ENCODE measurements at regions not wholly inside any gene's neighbourhood (a gene's known extent, or its start where the extent isn't known, plus 50 kb on each side); places are given as distances from the start of the nearest gene placed in this dataset.

- no peak for DNase-seq
Observed at GRCh38 chr15:45743426-45744235, 108.8 kb downstream of the SQOR start.

- no peak for DNase-seq
Observed at GRCh38 chr15:45744236-45744589, 109.4 kb downstream of the SQOR start.

GRCh38 chr15:45747426-45747825 is 112.6 kb downstream of the SQOR start:
- DNase-seq: no peak

DNA sequence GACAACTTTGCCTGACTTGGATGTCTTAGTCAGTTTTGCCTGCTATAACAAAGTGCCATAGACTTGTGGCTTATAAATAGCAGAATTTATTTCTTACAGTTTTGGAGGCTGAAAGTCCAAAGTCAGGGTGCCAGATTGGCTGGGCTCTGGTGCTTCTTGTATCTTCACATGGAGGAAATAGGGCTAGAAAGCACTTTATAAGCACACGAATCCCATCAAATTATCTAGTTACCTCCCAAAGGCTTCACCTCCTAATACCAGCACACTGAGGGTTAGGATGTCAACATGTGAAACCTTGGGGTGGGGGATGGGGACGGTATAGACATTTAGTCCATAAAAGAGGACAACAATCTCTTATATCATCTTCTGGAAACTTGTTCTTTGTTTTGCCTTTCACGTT is 116.8 kb downstream of the SQOR start:
- DNase-seq: no peak

DNA sequence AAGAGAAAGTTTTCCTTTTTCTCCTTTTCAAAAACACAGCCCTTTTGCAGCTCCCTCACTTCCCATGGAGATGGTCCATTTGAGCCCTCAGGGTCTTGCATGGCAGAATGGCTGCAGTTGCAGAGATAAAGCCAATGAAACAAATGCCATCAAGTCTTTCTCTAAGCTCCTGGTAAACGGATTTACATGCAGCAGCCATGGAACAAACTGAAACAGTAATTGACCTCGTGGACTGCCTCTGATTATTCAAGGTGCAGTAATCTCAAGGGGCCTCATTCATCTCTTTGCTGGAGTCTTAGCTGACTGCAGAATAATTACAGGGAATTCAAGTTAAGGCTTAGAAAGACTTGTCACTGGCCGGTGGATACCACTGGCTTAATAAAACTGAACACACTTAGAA is 125.1 kb downstream of the SQOR start:
- DNase-seq: no peak

DNA sequence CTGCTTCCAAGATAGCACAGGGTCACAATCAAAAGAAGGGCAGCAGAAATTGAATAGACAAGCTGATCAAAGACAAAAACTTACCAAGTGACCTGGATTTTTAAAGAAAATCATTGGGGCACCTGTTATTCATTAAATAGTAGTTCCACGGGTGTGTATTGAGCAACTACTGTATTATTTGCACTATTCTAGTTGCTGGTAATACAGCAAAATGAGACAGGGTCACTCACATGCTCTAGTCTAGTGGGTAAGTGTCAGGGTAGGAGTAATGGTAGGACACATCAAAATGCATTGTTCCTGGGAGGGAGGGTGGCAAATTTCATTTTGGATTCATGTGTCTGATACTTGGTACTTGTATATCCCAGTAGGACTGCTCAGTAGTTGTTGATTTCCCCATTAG is 127.9 kb downstream of the SQOR start:
- DNase-seq: no peak

DNA sequence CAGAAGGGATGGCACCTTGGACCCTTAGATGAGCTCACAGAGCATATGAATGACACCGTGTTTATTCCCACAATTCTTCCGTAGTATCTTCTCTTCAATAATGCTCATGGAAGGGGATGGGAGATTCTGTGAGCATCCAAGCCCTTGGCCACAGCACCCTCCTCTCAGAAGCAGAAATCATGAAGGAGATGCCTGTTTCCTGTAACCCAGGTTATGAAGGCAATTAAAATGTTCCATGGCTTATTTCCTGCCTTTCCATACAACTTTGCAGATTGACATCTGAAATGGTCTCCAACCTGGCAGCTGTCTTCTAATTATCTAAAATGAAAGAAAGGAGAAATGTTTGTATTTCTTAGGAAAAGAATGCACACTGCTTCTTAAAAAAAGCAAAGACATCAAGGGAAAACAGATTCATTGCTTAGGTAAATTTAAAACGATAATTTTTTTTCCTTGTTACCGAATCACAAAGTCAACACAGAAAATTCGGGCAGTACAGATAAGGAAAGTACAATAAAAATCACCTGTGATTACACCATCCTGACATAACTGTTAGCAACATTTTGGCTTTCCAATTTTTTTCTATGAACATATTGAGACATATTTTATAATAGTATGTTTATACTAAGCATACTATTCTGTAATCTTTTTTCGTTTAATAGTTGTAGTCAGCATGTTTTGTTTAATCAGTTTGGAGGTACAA is 128.5 kb downstream of the SQOR start:
- no peak for DNase-seq

- no peak for DNase-seq
Observed at GRCh38 chr15:45773149-45773548, 138.3 kb downstream of the SQOR start.

DNA sequence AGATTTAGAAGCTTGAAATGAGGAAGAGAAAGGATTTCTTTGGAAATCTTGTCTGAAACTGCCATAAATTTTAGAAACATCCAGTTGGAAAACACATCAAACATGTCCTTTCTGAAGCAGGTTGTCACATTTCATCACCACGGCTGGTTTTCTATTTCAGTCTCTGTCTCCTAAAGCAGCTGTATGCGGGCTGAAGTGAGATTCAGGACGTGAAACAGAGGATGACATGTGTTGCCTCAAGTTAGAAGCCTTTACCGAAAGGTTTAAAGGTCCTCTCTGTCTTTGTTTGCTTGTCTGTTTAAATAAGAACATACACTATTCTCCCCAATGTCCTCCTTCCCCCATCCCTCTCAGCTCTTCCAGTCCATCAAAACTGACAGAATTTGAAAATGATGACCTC is 141.9 kb downstream of the SQOR start:
- DNase-seq: no peak

GRCh38 chr15:45777781-45778180 is 143.0 kb downstream of the SQOR start:
- no peak for DNase-seq

GRCh38 chr15:45780352-45780751 is 145.5 kb downstream of the SQOR start:
- no peak for DNase-seq

- no peak for DNase-seq
Observed at GRCh38 chr15:45784656-45785055, 149.8 kb downstream of the SQOR start.

- DNase-seq: no peak
Observed at GRCh38 chr15:45785897-45786296, 151.1 kb downstream of the SQOR start.

DNA sequence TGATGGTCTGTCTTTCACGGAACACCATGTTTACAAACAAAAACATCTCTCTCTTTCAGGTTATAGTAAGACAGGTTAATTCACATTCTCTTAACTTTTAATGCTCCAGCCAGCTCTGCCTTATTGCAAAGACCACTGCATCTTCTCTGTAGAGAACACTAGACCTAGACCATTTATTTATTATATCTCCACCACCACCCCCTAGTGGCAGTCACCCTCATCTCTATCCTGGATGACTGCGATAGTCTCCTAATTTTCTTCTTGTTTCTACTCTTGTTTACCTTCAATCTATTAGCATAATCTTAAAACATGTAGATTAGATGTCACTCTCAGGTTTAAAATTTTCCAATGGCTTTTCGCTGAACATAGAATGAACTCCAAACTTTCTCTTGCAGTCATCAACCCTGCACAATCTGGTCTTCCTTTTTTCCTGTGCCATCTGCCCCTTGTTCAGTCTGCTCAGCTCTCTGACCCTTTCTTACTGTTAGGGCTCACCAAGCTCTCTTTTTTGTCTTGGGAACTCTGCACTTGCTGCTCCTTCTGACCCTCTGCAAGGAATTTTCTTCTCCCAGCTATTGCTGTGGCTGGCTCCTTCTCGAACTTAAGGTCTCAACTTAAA is 155.6 kb downstream of the SQOR start:
- peak; percentile 12 for DNase-seq

GRCh38 chr15:45794304-45794703 is 159.5 kb downstream of the SQOR start:
- no peak for DNase-seq

DNA sequence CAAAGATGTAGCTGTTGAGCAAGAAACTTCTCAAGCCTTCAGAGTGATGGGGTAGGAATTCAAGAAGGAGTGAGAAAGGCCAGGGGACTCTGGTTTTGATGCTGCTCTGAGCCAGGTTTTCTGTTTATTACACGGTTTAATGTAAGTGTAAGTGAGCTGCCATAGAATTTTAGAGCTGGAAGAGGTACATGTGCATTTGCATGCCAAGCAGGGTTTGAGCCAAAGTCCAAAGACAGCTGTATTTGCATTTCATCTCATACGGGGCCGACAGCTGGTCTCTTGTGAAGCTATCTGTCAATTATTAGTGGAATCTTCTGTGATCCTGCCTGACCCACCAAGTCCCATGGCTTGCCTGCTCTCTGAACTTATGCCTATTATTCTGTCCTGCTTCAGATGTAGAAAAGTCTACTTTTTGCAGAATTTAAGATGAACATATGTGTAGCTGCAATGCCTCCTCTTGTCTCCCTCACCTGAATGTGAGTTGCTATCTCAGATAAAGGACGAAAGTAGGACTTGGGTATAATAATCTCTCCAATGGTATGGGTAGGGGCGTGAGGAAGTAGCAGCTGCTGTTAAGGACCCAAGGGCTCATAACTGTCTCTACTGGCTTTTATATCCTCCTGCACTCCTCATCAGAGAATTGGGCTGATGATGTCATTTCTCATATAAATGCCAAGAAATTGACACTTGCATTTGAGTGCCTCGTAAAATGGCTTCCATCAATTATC is 160.0 kb downstream of the SQOR start:
- DNase-seq: peak; percentile 59

- DNase-seq: peak; percentile 54
Observed at GRCh38 chr15:45795440-45796069, 160.7 kb downstream of the SQOR start.

GRCh38 chr15:45796433-45796832 is 161.6 kb downstream of the SQOR start:
- no peak for DNase-seq

GRCh38 chr15:45799508-45799907 is 164.7 kb downstream of the SQOR start:
- no peak for DNase-seq

- no peak for DNase-seq
Observed at GRCh38 chr15:45801543-45801942, 166.7 kb downstream of the SQOR start.

DNA sequence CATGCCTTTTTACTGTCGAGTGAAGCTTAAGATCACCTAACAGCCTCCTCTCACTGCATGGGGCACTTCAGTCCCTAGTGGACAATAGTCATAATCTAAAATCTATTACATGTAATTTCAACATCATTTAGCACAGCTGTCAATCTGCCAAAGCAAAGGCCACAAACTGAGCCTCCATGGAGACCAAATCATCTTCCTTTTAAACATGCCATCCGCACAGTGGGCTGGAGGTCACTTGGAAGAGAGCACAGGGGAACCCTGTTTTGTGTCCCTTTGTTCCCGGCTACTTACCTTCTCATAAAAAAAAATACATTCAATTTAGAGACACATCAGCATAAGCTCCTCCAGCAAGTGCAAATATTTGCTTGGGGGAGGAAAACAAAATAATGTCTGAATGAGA is 167.3 kb downstream of the SQOR start:
- DNase-seq: no peak

- DNase-seq: no peak
Observed at GRCh38 chr15:45804028-45804427, 169.2 kb downstream of the SQOR start.

- no peak for DNase-seq
Observed at GRCh38 chr15:45810201-45810600, 175.4 kb downstream of the SQOR start.
